ENCODE measurements at regions not wholly inside any gene's neighbourhood (a gene's known extent, or its start where the extent isn't known, plus 50 kb on each side); places are given as distances from the start of the nearest gene placed in this dataset.

DNA sequence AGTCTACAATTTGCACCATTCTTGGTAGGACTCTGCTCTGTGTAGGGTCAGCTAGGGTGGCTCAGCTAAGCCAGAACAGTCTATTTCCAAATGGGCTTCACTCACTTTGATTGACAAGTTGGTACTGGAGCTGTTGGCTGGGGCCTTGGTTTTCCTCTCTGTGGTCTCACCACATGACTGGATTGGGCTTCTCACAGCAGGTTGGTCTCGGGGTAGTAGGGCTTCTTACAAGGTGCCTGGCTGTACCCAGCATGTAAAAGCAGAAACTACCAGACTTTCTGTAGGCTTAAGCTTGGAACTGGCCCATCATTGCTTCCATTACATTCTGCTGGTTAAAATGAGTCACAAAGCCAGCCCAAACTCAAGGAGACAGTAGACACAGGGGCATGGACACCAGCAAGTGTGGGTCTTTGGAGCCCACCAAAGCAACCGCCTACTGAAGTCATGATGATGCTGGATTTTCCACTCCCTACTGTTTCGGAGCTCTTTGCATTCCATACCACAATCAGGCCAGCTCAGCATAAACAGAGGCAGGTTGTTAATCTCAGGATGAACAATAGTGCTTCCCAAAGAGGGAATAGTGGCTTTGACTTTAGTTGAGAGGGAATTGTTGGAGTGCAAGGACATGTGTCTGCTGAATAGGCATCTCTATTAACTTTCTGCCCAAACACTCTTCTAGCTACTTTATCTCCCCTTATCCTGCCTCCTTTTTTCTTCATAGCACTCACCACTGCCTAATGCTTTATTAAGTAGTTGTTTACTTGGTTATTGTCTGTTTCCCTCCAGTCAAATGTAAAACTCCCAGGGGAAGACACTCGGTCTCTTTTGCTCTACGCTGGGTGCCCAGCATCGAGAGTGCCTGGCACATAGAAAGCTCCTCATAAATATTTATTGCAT, 78.0 kb upstream of the RARB start:
- DNase-seq (ENCODE audit: extremely low read depth in 1 of 4, low spot score in 3 of 4) (no peak), ATAC-seq (no peak), FAIRE-seq (no peak)
- no peak overlapping the region for H2AFZ ChIP-seq (ENCODE audit: low read depth, low read length)
- under 1% methylated on average over 6 of the region's 6 CpGs for WGBS (ENCODE audit: insufficient coverage, low coverage, missing lambda C conversion rate)
- no peak overlapping the region for H3K9ac ChIP-seq (ENCODE audit: insufficient read depth in 1 of 2, low read depth in 2 of 2, low read length in 2 of 2)
- H3K4me1 ChIP-seq (replicated peaks in 1 of 2; ENCODE audit: control insufficient read depth in 2 of 2, insufficient read depth in 2 of 2, low read length in 2 of 2) = no peaks in the 10 kb centered on the region
- no peak overlapping the region for H3K4me2 ChIP-seq (ENCODE audit: insufficient read depth, low read length)
- no peaks in the 10 kb centered on the region for H3K36me3 ChIP-seq (ENCODE audit: control insufficient read depth, insufficient read depth, low read length)
- CTCF ChIA-PET (ENCODE audit: low intra/inter-chr PET ratio) = no interaction called here
- H4K20me1 ChIP-seq (replicated peaks; ENCODE audit: control insufficient read depth, insufficient read depth, low read length) = no peaks in the 10 kb centered on the region
- no peaks in the 10 kb centered on the region for H3K79me2 ChIP-seq (ENCODE audit: control insufficient read depth, insufficient read depth, low read length)
- H3K9me3 ChIP-seq (replicated peaks; ENCODE audit: control insufficient read depth, insufficient read depth, low read depth, low read length) = 0 out of 2 replicates have a peak, but pooled peaks cover 2% of the 10 kb centered on the region
- no peak overlapping the region for H3K27ac ChIP-seq (ENCODE audit: extremely low read depth, low read depth, low read length)
- intact Hi-C loops (cut with micrococcal nuclease) = no loop called here
- POLR2A ChIA-PET = interaction anchor here (0.7 kb wide), 1 partner anchor 26 kb away, joined by 3 read pairs; no protein-coding TSS in a partner anchor
- in situ Hi-C loops (cut with MboI) = no loop called here
- BruUV-seq (replicated peaks) = no TSS peak
- H3K9me1 ChIP-seq (ENCODE audit: control insufficient read depth, insufficient read depth, low read length) = no peaks in the 10 kb centered on the region
- no peaks in the 10 kb centered on the region for H3K27me3 ChIP-seq (ENCODE audit: control insufficient read depth in 2 of 2, insufficient read depth in 2 of 2, low read length in 2 of 2)
- H3K4me3 ChIP-seq = no peak overlapping the region
- TF ChIP-seq, protein P1, sequence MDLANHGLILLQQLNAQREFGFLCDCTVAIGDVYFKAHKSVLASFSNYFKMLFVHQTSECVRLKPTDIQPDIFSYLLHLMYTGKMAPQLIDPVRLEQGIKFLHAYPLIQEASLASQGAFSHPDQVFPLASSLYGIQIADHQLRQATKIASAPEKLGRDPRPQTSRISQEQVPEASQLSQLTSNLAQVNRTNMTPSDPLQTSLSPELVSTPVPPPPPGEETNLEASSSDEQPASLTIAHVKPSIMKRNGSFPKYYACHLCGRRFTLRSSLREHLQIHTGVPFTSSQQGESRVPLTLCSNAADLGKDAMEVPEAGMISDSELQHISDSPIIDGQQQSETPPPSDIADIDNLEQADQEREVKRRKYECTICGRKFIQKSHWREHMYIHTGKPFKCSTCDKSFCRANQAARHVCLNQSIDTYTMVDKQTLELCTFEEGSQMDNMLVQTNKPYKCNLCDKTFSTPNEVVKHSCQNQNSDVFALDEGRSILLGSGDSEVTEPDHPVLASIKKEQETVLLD (IDR thresholded peaks at IDR 0.05) = no peak
- TF ChIP-seq MYNN (IDR thresholded peaks at IDR 0.05) (no peak), MYNN (CRISPR knock-in tag; IDR thresholded peaks at IDR 0.05) (no peak), MEF2A (IDR thresholded peaks at IDR 0.05; ENCODE audit: control insufficient read depth, low read depth, low read length) (no peak), SP1 (CRISPR knock-in tag; IDR thresholded peaks at IDR 0.05) (no peak)
- TF ChIP-seq, protein P2, sequence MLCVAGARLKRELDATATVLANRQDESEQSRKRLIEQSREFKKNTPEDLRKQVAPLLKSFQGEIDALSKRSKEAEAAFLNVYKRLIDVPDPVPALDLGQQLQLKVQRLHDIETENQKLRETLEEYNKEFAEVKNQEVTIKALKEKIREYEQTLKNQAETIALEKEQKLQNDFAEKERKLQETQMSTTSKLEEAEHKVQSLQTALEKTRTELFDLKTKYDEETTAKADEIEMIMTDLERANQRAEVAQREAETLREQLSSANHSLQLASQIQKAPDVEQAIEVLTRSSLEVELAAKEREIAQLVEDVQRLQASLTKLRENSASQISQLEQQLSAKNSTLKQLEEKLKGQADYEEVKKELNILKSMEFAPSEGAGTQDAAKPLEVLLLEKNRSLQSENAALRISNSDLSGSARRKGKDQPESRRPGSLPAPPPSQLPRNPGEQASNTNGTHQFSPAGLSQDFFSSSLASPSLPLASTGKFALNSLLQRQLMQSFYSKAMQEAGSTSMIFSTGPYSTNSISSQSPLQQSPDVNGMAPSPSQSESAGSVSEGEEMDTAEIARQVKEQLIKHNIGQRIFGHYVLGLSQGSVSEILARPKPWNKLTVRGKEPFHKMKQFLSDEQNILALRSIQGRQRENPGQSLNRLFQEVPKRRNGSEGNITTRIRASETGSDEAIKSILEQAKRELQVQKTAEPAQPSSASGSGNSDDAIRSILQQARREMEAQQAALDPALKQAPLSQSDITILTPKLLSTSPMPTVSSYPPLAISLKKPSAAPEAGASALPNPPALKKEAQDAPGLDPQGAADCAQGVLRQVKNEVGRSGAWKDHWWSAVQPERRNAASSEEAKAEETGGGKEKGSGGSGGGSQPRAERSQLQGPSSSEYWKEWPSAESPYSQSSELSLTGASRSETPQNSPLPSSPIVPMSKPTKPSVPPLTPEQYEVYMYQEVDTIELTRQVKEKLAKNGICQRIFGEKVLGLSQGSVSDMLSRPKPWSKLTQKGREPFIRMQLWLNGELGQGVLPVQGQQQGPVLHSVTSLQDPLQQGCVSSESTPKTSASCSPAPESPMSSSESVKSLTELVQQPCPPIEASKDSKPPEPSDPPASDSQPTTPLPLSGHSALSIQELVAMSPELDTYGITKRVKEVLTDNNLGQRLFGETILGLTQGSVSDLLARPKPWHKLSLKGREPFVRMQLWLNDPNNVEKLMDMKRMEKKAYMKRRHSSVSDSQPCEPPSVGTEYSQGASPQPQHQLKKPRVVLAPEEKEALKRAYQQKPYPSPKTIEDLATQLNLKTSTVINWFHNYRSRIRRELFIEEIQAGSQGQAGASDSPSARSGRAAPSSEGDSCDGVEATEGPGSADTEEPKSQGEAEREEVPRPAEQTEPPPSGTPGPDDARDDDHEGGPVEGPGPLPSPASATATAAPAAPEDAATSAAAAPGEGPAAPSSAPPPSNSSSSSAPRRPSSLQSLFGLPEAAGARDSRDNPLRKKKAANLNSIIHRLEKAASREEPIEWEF (CRISPR knock-in tag; IDR thresholded peaks at IDR 0.05) = no peak

Data from K562 (cell line).